ENCODE measurements at regions not wholly inside any gene's neighbourhood (a gene's known extent, or its start where the extent isn't known, plus 50 kb on each side); places are given as distances from the start of the nearest gene placed in this dataset.

- Histone ChIP-seq H3K4me3 (no peak overlapping the region), H2AFZ (no peak overlapping the region), H3F3A (replicated peaks; ENCODE audit: low read depth) (no peaks in the 10 kb centered on the region), H3K79me2 (replicated peaks; ENCODE audit: insufficient read depth) (no peaks in the 10 kb centered on the region), H3K36me3 (ENCODE audit: insufficient read depth) (no peaks in the 10 kb centered on the region), H3K4me2 (no peak overlapping the region), H4K20me1 (replicated peaks; ENCODE audit: insufficient read depth) (no peaks in the 10 kb centered on the region), H3K9me2 (ENCODE audit: insufficient read depth) (no peaks in the 10 kb centered on the region), H3K4me1 (ENCODE audit: insufficient read depth) (no peaks in the 10 kb centered on the region), H3K27me3 (ENCODE audit: insufficient read depth) (no peaks in the 10 kb centered on the region), H3K27ac (ENCODE audit: low read depth) (no peak overlapping the region)
- H3K4me1 Mint-ChIP-seq = no peaks in the 10 kb centered on the region
- no peak for TF ChIP-seq JUNB (IDR thresholded peaks at IDR 0.05; ENCODE audit: unreplicated experiment)
- TF ChIP-seq ETS1 (IDR thresholded peaks at IDR 0.05) = no peak
- TF ChIP-seq EZH2 (IDR thresholded peaks at IDR 0.05; ENCODE audit: low read depth, unreplicated experiment) = no peak
- no peak for TF ChIP-seq POLR2AphosphoS5 (IDR thresholded peaks at IDR 0.05; ENCODE audit: low read depth)
- H3K4me3 Mint-ChIP-seq = no peak overlapping the region
- H3K36me3 Mint-ChIP-seq (ENCODE audit: low read depth) = no peaks in the 10 kb centered on the region
- H3K27me3 Mint-ChIP-seq (ENCODE audit: insufficient read depth, low read depth, poor library complexity) = no peaks in the 10 kb centered on the region
- ATAC-seq (no peak), DNase-seq (ENCODE audit: low spot score) (no peak)
- H3K27ac Mint-ChIP-seq = no peak overlapping the region
- no peaks in the 10 kb centered on the region for H3K9me3 Mint-ChIP-seq
These were observed 494.1 kb upstream of the SEMA3A start for GRCh38 chr7:84688671-84689070.

- no peaks in the 10 kb centered on the region for H3F3A ChIP-seq (replicated peaks; ENCODE audit: low read depth)
- H3K4me3 Mint-ChIP-seq = no peak overlapping the region
- H3K4me1 ChIP-seq (ENCODE audit: insufficient read depth) = no peaks in the 10 kb centered on the region
- no peaks in the 10 kb centered on the region for H3K79me2 ChIP-seq (replicated peaks; ENCODE audit: insufficient read depth)
- H3K4me1 Mint-ChIP-seq = no peaks in the 10 kb centered on the region
- H3K9me2 ChIP-seq (ENCODE audit: insufficient read depth) = no peaks in the 10 kb centered on the region
- no peak overlapping the region for H3K27ac Mint-ChIP-seq
- H3K27me3 ChIP-seq (ENCODE audit: insufficient read depth) = no peaks in the 10 kb centered on the region
- no peaks in the 10 kb centered on the region for H3K9me3 Mint-ChIP-seq
- no peaks in the 10 kb centered on the region for H3K36me3 ChIP-seq (ENCODE audit: insufficient read depth)
- H3K4me2 ChIP-seq = no peak overlapping the region
- H4K20me1 ChIP-seq (replicated peaks; ENCODE audit: insufficient read depth) = no peaks in the 10 kb centered on the region
- H3K27ac ChIP-seq (ENCODE audit: low read depth) = no peak overlapping the region
- no peaks in the 10 kb centered on the region for H3K36me3 Mint-ChIP-seq (ENCODE audit: low read depth)
- no peaks in the 10 kb centered on the region for H3K27me3 Mint-ChIP-seq (ENCODE audit: insufficient read depth, low read depth, poor library complexity)
- no peak for DNase-seq (ENCODE audit: low spot score)
- ATAC-seq = no peak
- TF ChIP-seq CREB1 (CRISPR knock-in tag; IDR thresholded peaks at IDR 0.05; ENCODE audit: low read depth) (no peak), ZNF462 (CRISPR knock-in tag; IDR thresholded peaks at IDR 0.05) (no peak)
- no peak overlapping the region for H3K4me3 ChIP-seq
- H2AFZ ChIP-seq = no peak overlapping the region
These were observed 491.8 kb upstream of the SEMA3A start for GRCh38 chr7:84686373-84686772.

All from GM23338 (cell line).